H9 (cell line): ENCODE measurements at regions not wholly inside any gene's neighbourhood (a gene's known extent, or its start where the extent isn't known, plus 50 kb on each side); places are given as distances from the start of the nearest gene placed in this dataset.

Source experiments
- DNase-seq: peaks from one replicate; pipeline ENCODE4 v3.0.0-alpha.2; 2017
- H2AFZ ChIP-seq: one replicate; pipeline ENCODE4 v1.6.1; 2013; ENCODE audit warnings: mild to moderate bottlenecking, low read length, control low read depth, moderate library complexity
- H2AK5ac ChIP-seq: 2 replicates; pipeline ENCODE4 v1.6.1; 2013; ENCODE audit warnings: low read length, control low read depth, mixed read lengths; ENCODE audit not compliant: insufficient read length
- H2BK120ac ChIP-seq: one replicate; pipeline ENCODE4 v1.6.1; 2013; ENCODE audit warnings: low read depth, mild to moderate bottlenecking, low read length, control low read depth, inconsistent platforms; ENCODE audit not compliant: poor library complexity, severe bottlenecking
- H2BK12ac ChIP-seq: 2 replicates; pipeline ENCODE4 v1.6.1; 2013; ENCODE audit warnings: low read length, control low read depth, mixed read lengths, low read depth; ENCODE audit not compliant: insufficient read length
- H2BK15ac ChIP-seq: 2 replicates; pipeline ENCODE4 v1.6.1; 2013; ENCODE audit warnings: low read depth, low read length, control low read depth
- H2BK20ac ChIP-seq: one replicate; pipeline ENCODE4 v1.6.1; 2013; ENCODE audit warnings: low read depth, mild to moderate bottlenecking, low read length, control low read depth, inconsistent platforms; ENCODE audit not compliant: poor library complexity, severe bottlenecking
- H2BK5ac ChIP-seq: 2 replicates; pipeline ENCODE4 v1.6.1; 2013; ENCODE audit warnings: low read length, control low read depth, mixed read lengths; ENCODE audit not compliant: insufficient read length
- H3K14ac ChIP-seq: 2 replicates; pipeline ENCODE4 v1.6.1; 2013; ENCODE audit warnings: low read length, control low read depth; ENCODE audit not compliant: insufficient read depth
- H3K18ac ChIP-seq: 2 replicates; pipeline ENCODE4 v1.6.1; 2013; ENCODE audit warnings: low read depth, mild to moderate bottlenecking, mixed read lengths, low read length, control low read depth; ENCODE audit not compliant: insufficient read length
- H3K23ac ChIP-seq: 2 replicates; pipeline ENCODE4 v1.6.1; 2013; ENCODE audit warnings: low read length, control low read depth, mixed read lengths, low read depth; ENCODE audit not compliant: insufficient read length
- H3K23me2 ChIP-seq: 2 replicates; pipeline ENCODE4 v1.6.1; 2013; ENCODE audit warnings: low read depth, mild to moderate bottlenecking, mixed read lengths, low read length, control low read depth; ENCODE audit not compliant: insufficient read length, poor library complexity, severe bottlenecking
- H3K27ac ChIP-seq: 2 replicates; pipeline ENCODE4 v1.5.1; 2013; ENCODE audit warnings: low read length, control low read depth, mixed read lengths, low read depth; ENCODE audit not compliant: insufficient read length
- H3K27me3 ChIP-seq: 2 replicates; pipeline ENCODE4 v1.6.1; 2013; ENCODE audit warnings: low read length, control low read depth, inconsistent platforms; ENCODE audit not compliant: insufficient read depth
- H3K4ac ChIP-seq: 2 replicates; pipeline ENCODE4 v1.6.1; 2013; ENCODE audit warnings: low read depth, mild to moderate bottlenecking, control low read depth, inconsistent platforms, low read length, moderate library complexity
- H3K4me1 ChIP-seq: 2 replicates; pipeline ENCODE4 v1.6.1; 2013; ENCODE audit warnings: low read length, control low read depth, inconsistent platforms; ENCODE audit not compliant: insufficient read depth
- H3K4me2 ChIP-seq: 2 replicates; pipeline ENCODE4 v1.6.1; 2013; ENCODE audit warnings: low read length, control low read depth, mixed read lengths; ENCODE audit not compliant: insufficient read length, insufficient read depth
- H3K56ac ChIP-seq: 2 replicates; pipeline ENCODE4 v1.6.1; 2013; ENCODE audit warnings: low read depth, mild to moderate bottlenecking, mixed read lengths, low read length, control low read depth; ENCODE audit not compliant: insufficient read length
- H3K79me1 ChIP-seq: 2 replicates; pipeline ENCODE4 v1.6.1; 2013; ENCODE audit warnings: low read depth, mild to moderate bottlenecking, moderate library complexity, low read length, control low read depth, inconsistent platforms; ENCODE audit not compliant: insufficient read depth, poor library complexity, severe bottlenecking
- H3K79me2 ChIP-seq: 2 replicates; pipeline ENCODE4 v1.6.1; 2013; ENCODE audit warnings: low read length, control low read depth, inconsistent platforms; ENCODE audit not compliant: insufficient read depth
- H3K9ac ChIP-seq: 2 replicates; pipeline ENCODE4 v1.6.1; 2013; ENCODE audit warnings: low read length, control low read depth, mixed read lengths; ENCODE audit not compliant: insufficient read length; ENCODE audit errors: extremely low read depth
- H3K9me3 ChIP-seq: one replicate; pipeline ENCODE4 v1.6.1; 2013; ENCODE audit warnings: low read depth, low read length, inconsistent platforms; ENCODE audit not compliant: control insufficient read depth
- H3T11ph ChIP-seq: one replicate; pipeline ENCODE4 v1.6.1; 2013; ENCODE audit warnings: mild to moderate bottlenecking, low read length, control low read depth, inconsistent platforms
- H4K20me1 ChIP-seq: one replicate; pipeline ENCODE4 v1.6.1; 2013; ENCODE audit not compliant: control insufficient read depth, insufficient read length, insufficient read depth
- H4K5ac ChIP-seq: 2 replicates; pipeline ENCODE4 v1.6.1; 2013; ENCODE audit warnings: low read depth, mild to moderate bottlenecking, mixed read lengths, low read length, control low read depth; ENCODE audit not compliant: insufficient read length
- H4K8ac ChIP-seq: replicated peaks from 2 replicates; pipeline ENCODE4 v1.6.1; 2013; ENCODE audit warnings: low read length, control low read depth, mixed read lengths, low read depth; ENCODE audit not compliant: insufficient read length
- H4K91ac ChIP-seq: 2 replicates; pipeline ENCODE4 v1.6.1; 2013; ENCODE audit warnings: low read depth, mild to moderate bottlenecking, moderate library complexity, mixed read lengths, low read length, control low read depth; ENCODE audit not compliant: insufficient read length
- H3K27ac Mint-ChIP-seq, 3 experiments: 2 replicates in 2 of 3; 3 replicates in 1 of 3; pipeline ENCODE4 v1.8.0; 2020 to 2021; ENCODE audit warnings: mixed read lengths in 3 of 3, mild to moderate bottlenecking in 1 of 3, moderate library complexity in 1 of 3
- H3K27me3 Mint-ChIP-seq: 2 replicates; pipeline ENCODE4 v1.8.0; 2021; ENCODE audit warnings: low read depth, mild to moderate bottlenecking, moderate library complexity, mixed read lengths
- H3K36me3 Mint-ChIP-seq, 3 experiments: 2 replicates in 2 of 3; 3 replicates in 1 of 3; pipeline ENCODE4 v1.8.0; 2020 to 2021; ENCODE audit warnings: low read depth in 3 of 3, mixed read lengths in 3 of 3; ENCODE audit not compliant: insufficient read depth in 1 of 3
- H3K4me1 Mint-ChIP-seq, 2 experiments: 2 replicates each; pipeline ENCODE4 v1.8.0; 2020; ENCODE audit warnings: mixed read lengths in 2 of 2
- H3K4me3 Mint-ChIP-seq, 2 experiments: 2 replicates in 1 of 2; 3 replicates in 1 of 2; pipeline ENCODE4 v1.8.0; 2020 to 2021; ENCODE audit warnings: mild to moderate bottlenecking in 2 of 2, mixed read lengths in 2 of 2, moderate library complexity in 1 of 2
- H3K9me3 Mint-ChIP-seq, 2 experiments: 2 replicates in 1 of 2; 3 replicates in 1 of 2; pipeline ENCODE4 v1.8.0; 2020; ENCODE audit warnings: mild to moderate bottlenecking in 2 of 2, mixed read lengths in 2 of 2, moderate library complexity in 1 of 2
- WGBS: extraction: QIAGEN DNeasy Blood & Tissue Kit; methylation state at CpG from one replicate; pipeline ENCODE4 v1.1.7; 2013; ENCODE audit warnings: missing lambda C conversion rate, low lambda C conversion rate, mixed read lengths; ENCODE audit not compliant: insufficient read length; ENCODE audit errors: extremely low coverage; 5-methylcytosine and 5-hydroxymethylcytosine counted together
- TF ChIP-seq, protein P1 (sequence below): fragments of 200-600 bp; sonication (generic); conservative IDR thresholded peaks from 3 replicates; pipeline ENCODE4 v1.8.0; 2021; ENCODE audit warnings: antibody characterized with exemption, mild to moderate bottlenecking

DNA sequence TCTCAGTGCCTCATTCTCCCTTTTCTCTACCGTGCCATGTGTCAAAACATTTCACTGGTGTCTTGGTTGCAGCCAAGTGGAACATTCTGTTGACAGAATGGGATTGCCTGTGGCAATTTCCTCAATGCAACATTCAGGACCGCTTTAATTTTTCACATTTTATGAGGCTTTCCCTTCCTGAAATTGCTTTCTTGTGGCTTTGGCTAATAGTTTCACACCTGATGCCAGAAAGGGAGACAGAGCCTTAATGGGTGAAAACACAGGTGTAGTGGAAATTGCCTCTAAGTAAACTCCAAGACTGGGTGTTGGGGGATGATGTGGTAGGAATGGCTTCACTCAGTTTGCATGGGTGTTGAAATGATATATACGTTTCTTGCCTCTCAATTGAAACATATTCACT, 278.3 kb downstream of the TSN start:
- DNase-seq: no peak
- Mint-ChIP-seq H3K4me1 (peaks cover 31 to 37% of the 10 kb centered on the region in 2 experiments), H3K27me3 (peaks cover 5% of the 10 kb centered on the region), H3K9me3 (peaks cover 0 to 6% of the 10 kb centered on the region in 2 experiments; a peak in 2 of 5 replicates), H3K36me3 (no peaks in the 10 kb centered on the region), H3K27ac (no peak overlapping the region), H3K4me3 (no peak overlapping the region)
- Histone ChIP-seq H2BK5ac (no peak overlapping the region), H2AK5ac (no peak overlapping the region), H3K9me3 (no peaks in the 10 kb centered on the region), H3K4ac (no peak overlapping the region), H4K8ac (no peak overlapping the region), H3K79me1 (no peaks in the 10 kb centered on the region), H4K5ac (no peak overlapping the region), H2BK15ac (no peak overlapping the region), H3K14ac (no peak overlapping the region), H3K27me3 (no peaks in the 10 kb centered on the region), H2BK12ac (no peak overlapping the region), H3K27ac (no peak overlapping the region), H3K9ac (no peak overlapping the region), H3K4me2 (no peak overlapping the region), H2BK20ac (no peak overlapping the region), H3K56ac (no peak overlapping the region), H3K23ac (no peak overlapping the region), H3K4me1 (peaks cover 5% of the 10 kb centered on the region; the same call in 1 of the 2 replicates), H3K18ac (no peak overlapping the region), H2AFZ (no peak overlapping the region), H3K23me2 (no peaks in the 10 kb centered on the region), H4K91ac (no peak overlapping the region), H4K20me1 (no peaks in the 10 kb centered on the region), H3T11ph (no peak overlapping the region), H3K79me2 (no peaks in the 10 kb centered on the region), H2BK120ac (no peak overlapping the region)
- TF ChIP-seq, protein P1, sequence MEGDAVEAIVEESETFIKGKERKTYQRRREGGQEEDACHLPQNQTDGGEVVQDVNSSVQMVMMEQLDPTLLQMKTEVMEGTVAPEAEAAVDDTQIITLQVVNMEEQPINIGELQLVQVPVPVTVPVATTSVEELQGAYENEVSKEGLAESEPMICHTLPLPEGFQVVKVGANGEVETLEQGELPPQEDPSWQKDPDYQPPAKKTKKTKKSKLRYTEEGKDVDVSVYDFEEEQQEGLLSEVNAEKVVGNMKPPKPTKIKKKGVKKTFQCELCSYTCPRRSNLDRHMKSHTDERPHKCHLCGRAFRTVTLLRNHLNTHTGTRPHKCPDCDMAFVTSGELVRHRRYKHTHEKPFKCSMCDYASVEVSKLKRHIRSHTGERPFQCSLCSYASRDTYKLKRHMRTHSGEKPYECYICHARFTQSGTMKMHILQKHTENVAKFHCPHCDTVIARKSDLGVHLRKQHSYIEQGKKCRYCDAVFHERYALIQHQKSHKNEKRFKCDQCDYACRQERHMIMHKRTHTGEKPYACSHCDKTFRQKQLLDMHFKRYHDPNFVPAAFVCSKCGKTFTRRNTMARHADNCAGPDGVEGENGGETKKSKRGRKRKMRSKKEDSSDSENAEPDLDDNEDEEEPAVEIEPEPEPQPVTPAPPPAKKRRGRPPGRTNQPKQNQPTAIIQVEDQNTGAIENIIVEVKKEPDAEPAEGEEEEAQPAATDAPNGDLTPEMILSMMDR: no peak
- no CpG with 5 or more reads among the region's 3 CpGs for WGBS
